ENCODE measurements at regions not wholly inside any gene's neighbourhood (a gene's known extent, or its start where the extent isn't known, plus 50 kb on each side); places are given as distances from the start of the nearest gene placed in this dataset.

GRCh38 chr18:46344416-46345180 lies 240.4 kb downstream of the HAUS1 start:
- no peak for DNase-seq (ENCODE audit: low spot score)

GRCh38 chr18:46345181-46345465 lies 240.9 kb downstream of the HAUS1 start:
- no peak for DNase-seq (ENCODE audit: low spot score)

GRCh38 chr18:46346213-46346612 lies 242.0 kb downstream of the HAUS1 start:
- DNase-seq (ENCODE audit: low spot score), result no peak

- DNase-seq (ENCODE audit: low spot score), result no peak
Measured at GRCh38 chr18:46346896-46347630, 242.9 kb downstream of the HAUS1 start.

GRCh38 chr18:46350598-46351159 lies 246.5 kb downstream of the HAUS1 start:
- no peak for DNase-seq (ENCODE audit: low spot score)

- no peak for DNase-seq (ENCODE audit: low spot score)
Measured at GRCh38 chr18:46352520-46353250, 248.5 kb downstream of the HAUS1 start.

- no peak for DNase-seq (ENCODE audit: low spot score)
Measured at GRCh38 chr18:46353460-46353859, 249.3 kb downstream of the HAUS1 start.

GRCh38 chr18:46356278-46357033 lies 252.3 kb downstream of the HAUS1 start:
- no peak for DNase-seq (ENCODE audit: low spot score)

- DNase-seq (ENCODE audit: low spot score), result no peak
Measured at GRCh38 chr18:46360102-46360699, 256.0 kb downstream of the HAUS1 start.

- DNase-seq (ENCODE audit: low spot score), result no peak
Measured at GRCh38 chr18:46360866-46361265, 256.7 kb downstream of the HAUS1 start.

GRCh38 chr18:46362533-46362932 lies 258.3 kb downstream of the HAUS1 start:
- no peak for DNase-seq (ENCODE audit: low spot score)

- no peak for DNase-seq (ENCODE audit: low spot score)
Measured at GRCh38 chr18:46364048-46364447, 259.9 kb downstream of the HAUS1 start.

GRCh38 chr18:46366201-46366600 lies 262.0 kb downstream of the HAUS1 start:
- DNase-seq (ENCODE audit: low spot score), result no peak

- no peak for DNase-seq (ENCODE audit: low spot score)
Measured at GRCh38 chr18:46366751-46367376, 262.7 kb downstream of the HAUS1 start.

GRCh38 chr18:46369323-46369722 lies 265.1 kb downstream of the HAUS1 start:
- DNase-seq (ENCODE audit: low spot score), result no peak

- no peak for DNase-seq (ENCODE audit: low spot score)
Measured at GRCh38 chr18:46370898-46371297, 266.7 kb downstream of the HAUS1 start.

- no peak for DNase-seq (ENCODE audit: low spot score)
Measured at GRCh38 chr18:46372670-46373069, 268.5 kb downstream of the HAUS1 start.

GRCh38 chr18:46373131-46373530 lies 268.9 kb downstream of the HAUS1 start:
- DNase-seq (ENCODE audit: low spot score), result no peak

GRCh38 chr18:46373791-46374190 lies 269.6 kb downstream of the HAUS1 start:
- no peak for DNase-seq (ENCODE audit: low spot score)

GRCh38 chr18:46374850-46375249 lies 270.7 kb downstream of the HAUS1 start:
- DNase-seq (ENCODE audit: low spot score), result no peak

- DNase-seq (ENCODE audit: low spot score), result no peak
Measured at GRCh38 chr18:46377557-46377956, 273.4 kb downstream of the HAUS1 start.

All from CD4-positive, alpha-beta T cell treated with Interleukin-15 for 4 hours (primary cell).